RCC 7860 (cell line): ENCODE measurements at regions not wholly inside any gene's neighbourhood (a gene's known extent, or its start where the extent isn't known, plus 50 kb on each side); places are given as distances from the start of the nearest gene placed in this dataset.
"Not testable (repeated sequence)": the region's sequence is repeated elsewhere in the genome, so short reads cannot be mapped to it uniquely, and the experiment has no call there.

ENCODE experiments used
- DNase-seq: peaks from one replicate; pipeline ENCODE4 v3.0.0-alpha.2; 2015; ENCODE audit warnings: low spot score
- FAIRE-seq: peaks from 2 replicates; lab custom pipeline; 2012; peaks lifted over from hg19 to GRCh38; lab: Jason Lieb, UNC

GRCh38 chr5:111836426-111836825 lies 79.4 kb upstream of the NREP start:
- DNase-seq (no peak), FAIRE-seq (no peak)

DNA sequence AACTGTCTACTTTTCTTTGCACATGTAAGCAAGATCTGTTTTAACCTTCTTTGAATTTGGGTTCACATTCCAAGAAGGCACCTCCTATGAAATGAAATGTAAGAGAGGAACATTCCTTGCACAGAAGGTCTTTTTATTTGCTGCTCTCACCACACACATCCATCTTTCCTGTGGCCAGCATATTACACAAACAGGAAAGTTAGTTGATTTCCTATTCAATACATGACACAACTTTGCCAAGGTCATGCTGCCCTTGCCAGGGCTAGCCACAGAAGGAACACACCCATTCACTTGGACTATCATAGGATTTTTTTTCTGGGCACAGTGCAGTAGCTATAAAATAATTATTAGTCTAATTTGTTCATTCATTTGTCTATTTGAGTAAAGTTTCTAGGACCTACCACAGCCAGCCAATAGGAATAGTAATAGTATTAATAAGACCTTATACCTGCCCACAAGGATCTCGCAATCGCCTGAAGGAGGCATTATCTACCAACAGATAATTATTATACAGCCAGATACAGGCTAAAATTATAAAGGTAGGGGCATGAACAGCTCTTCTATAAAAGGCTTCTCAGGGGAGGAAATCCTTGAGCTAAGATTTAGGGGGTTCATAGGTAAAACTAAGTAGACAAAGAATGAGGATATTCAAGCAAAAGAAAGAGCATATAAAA lies 78.1 kb upstream of the NREP start:
- no peak for FAIRE-seq
- DNase-seq = no peak

- FAIRE-seq = peak; percentile 56
- peak; percentile 67 for DNase-seq
Measured at GRCh38 chr5:111830333-111830732, 73.3 kb upstream of the NREP start.

- FAIRE-seq (peak; percentile 10), DNase-seq (peak; percentile 61)
Measured at GRCh38 chr5:111829701-111830100, 72.7 kb upstream of the NREP start.

GRCh38 chr5:111826064-111826463 lies 69.1 kb upstream of the NREP start:
- DNase-seq = no peak
- FAIRE-seq = no peak

DNA sequence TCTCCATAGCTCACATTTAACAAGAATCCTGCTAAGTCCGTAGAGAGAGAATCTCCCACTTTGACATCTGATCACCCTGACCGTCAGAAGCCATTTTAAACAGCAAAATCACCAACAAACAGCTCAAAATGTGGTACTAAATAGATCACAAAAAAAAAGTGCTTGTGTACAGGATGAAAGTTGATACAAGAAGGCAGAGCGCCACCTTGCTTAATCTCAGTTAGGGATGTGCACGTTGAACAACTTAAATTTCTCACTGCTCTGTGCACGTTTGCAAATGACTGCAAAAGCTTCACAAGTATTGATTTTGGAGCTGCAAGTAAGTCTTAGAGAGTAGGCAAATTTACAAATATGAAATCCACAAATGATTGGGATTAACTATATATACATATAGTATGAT lies 63.1 kb upstream of the NREP start:
- DNase-seq (no peak), FAIRE-seq (no peak)

DNA sequence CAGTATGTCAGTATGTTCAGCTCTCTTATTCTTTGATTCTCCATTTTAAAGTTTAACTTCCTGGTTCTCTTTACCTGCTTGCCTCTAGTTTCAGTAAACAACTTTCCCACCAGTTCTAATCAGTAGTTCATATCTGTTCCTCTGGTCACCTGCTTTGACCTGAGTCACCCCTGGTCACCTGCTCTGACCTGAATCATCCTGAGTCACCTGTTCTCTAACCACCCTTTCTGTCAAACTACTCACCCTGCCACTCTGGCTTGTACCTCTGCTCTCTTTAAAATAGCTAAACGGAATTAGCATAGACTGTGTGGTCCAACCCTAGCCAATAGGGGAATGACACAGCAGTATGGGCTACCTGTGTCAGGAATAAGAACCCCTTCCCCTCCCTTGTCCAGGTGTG lies 62.0 kb upstream of the NREP start:
- not testable (repeated sequence) for DNase-seq, FAIRE-seq

GRCh38 chr5:111813537-111813936 lies 56.5 kb upstream of the NREP start:
- FAIRE-seq = no peak
- no peak for DNase-seq

DNA sequence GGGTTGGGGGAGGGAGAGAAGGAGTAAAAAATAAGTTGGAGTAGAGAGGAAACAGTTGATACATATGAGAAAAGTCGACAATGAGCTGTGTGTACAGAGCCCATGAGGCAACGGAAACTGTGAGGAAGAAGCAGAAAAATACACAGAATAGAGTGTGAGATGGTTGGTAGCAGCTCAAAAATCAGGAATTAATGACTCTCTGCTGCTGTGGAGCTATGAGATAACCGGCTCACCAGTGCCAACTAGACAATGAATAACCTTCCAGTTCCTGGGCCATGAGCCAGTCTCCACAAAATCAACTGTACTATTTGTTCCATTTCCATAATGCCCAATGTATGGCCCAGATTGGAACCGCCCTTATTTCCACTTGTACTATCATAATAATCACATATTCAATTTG lies 53.1 kb upstream of the NREP start:
- DNase-seq (peak; percentile 16), FAIRE-seq (peak; percentile 71)
